ENCODE measurements at regions not wholly inside any gene's neighbourhood (a gene's known extent, or its start where the extent isn't known, plus 50 kb on each side); places are given as distances from the start of the nearest gene placed in this dataset.

DNA sequence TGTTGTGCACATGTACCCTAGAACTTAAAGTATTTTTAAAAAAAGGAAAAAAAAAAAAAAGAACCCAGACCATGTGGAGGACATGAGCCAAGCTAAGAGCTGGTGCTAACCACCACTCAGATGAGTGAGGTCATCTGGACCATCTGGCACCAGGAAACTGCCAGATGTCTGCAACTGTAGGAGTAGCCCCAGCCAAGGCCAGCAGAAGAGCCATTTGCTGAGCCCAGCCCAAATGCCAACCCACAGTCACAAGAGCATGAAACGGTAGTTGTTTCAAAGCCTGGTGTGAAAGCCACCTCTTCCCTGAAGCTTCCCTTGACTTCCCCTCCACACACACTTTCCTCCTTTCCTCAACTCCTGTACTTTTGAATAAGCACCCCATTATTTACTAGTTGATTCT is 69.2 kb upstream of the FCN1 start:
- no TSS peak for BruUV-seq (replicated peaks)
- no peak overlapping the region for H3K27ac Mint-ChIP-seq (ENCODE audit: unreplicated experiment)

DNA sequence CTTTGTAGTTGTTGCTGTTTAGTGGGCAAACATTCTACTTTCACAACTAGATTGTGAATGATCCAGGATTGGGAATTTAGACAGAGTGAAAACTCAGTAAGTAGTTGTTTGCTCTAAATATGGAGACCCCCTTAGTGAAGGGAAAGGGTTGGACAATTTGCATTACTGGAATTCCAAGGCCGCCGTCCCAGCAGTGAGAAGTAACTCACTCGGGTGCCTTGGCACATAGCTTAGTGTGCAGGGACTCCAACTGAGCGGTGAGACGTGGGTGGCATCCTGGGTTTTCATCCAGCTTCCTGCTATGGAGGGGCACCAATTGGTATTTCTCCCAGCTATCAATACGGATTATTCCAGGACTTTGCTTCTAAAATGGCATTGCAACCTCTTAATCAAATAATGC is 69.7 kb upstream of the FCN1 start:
- CTCF ChIA-PET = no interaction called here
- Mint-ChIP-seq H3K27me3 (ENCODE audit: unreplicated experiment) (peaks cover under 1% of the 10 kb centered on the region), H3K36me3 (ENCODE audit: insufficient read depth, unreplicated experiment) (no peaks in the 10 kb centered on the region), H3K4me3 (ENCODE audit: low read depth, unreplicated experiment) (no peak overlapping the region), H3K27ac (ENCODE audit: unreplicated experiment) (no peak overlapping the region), H3K4me1 (ENCODE audit: low read depth, unreplicated experiment) (no peaks in the 10 kb centered on the region), H3K9me3 (ENCODE audit: low read depth, unreplicated experiment) (peaks cover 7% of the 10 kb centered on the region)
- no peak for TF ChIP-seq CTCF (IDR thresholded peaks at IDR 0.05; ENCODE audit: unreplicated experiment)
- intact Hi-C loops (cut with micrococcal nuclease; ENCODE audit: unreplicated experiment) = no loop called here
- no TSS peak for BruUV-seq (replicated peaks)
- no peak for DNase-seq

More for the DNA sequence above, 69.2 kb upstream of the FCN1 start:
- Mint-ChIP-seq H3K36me3 (ENCODE audit: insufficient read depth, unreplicated experiment) (no peaks in the 10 kb centered on the region), H3K9me3 (ENCODE audit: low read depth, unreplicated experiment) (peaks cover 8% of the 10 kb centered on the region), H3K27me3 (ENCODE audit: unreplicated experiment) (peaks cover 5% of the 10 kb centered on the region), H3K4me1 (ENCODE audit: low read depth, unreplicated experiment) (no peaks in the 10 kb centered on the region), H3K4me3 (ENCODE audit: low read depth, unreplicated experiment) (no peak overlapping the region)
- CTCF ChIA-PET = no interaction called here
- DNase-seq = no peak
- TF ChIP-seq CTCF (IDR thresholded peaks at IDR 0.05; ENCODE audit: unreplicated experiment) = no peak
- intact Hi-C loops (cut with micrococcal nuclease; ENCODE audit: unreplicated experiment) = no loop called here

DNA sequence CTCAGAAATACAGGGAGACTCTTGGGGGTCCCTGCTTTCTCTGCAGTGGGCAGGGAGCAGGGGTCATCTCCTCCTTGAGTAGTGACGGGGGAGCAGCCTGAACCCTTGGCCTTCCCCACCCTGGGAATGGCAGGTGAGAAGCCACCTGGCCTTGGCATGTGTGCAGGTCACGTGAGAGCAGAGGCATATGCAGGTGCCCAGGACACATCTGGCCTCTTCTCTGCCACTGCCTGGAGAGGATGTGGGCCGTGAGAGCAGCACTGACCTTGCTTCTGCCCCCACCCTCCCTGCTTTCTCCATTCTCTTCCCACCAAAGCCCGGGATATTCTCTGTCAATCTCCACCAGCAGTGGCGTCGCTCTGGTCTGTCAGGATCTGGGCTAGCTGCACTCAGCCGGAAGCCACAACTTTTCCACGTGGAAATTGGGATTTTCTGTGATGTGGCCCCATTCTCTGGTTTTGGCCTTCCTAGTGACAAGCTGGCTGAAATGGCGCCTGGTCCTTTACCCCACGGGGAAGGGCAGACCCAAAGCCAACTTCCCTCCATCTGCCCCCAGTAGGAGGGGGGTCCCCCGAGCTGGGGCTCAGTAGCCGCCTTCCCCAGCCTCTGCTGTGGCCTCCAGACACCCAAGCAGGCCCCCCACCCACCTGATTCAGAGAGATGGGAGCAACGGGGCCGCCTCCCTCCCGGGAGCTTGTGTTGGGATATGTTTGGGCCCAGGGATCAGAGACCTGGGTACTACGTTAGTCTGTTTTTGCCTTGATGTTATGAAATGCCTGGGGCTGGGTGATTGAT is 70.4 kb upstream of the FCN1 start:
- Mint-ChIP-seq H3K4me1 (ENCODE audit: low read depth, unreplicated experiment) (no peaks in the 10 kb centered on the region), H3K27me3 (ENCODE audit: unreplicated experiment) (no peaks in the 10 kb centered on the region), H3K9me3 (ENCODE audit: low read depth, unreplicated experiment) (peaks cover 7% of the 10 kb centered on the region), H3K27ac (ENCODE audit: unreplicated experiment) (no peak overlapping the region), H3K36me3 (ENCODE audit: insufficient read depth, unreplicated experiment) (no peaks in the 10 kb centered on the region), H3K4me3 (ENCODE audit: low read depth, unreplicated experiment) (no peak overlapping the region)
- CTCF ChIA-PET = no interaction called here
- TF ChIP-seq CTCF (IDR thresholded peaks at IDR 0.05; ENCODE audit: unreplicated experiment) = no peak
- BruUV-seq (replicated peaks) = no TSS peak
- intact Hi-C loops (cut with micrococcal nuclease; ENCODE audit: unreplicated experiment) = no loop called here
- DNase-seq = no peak

- CTCF ChIA-PET = no interaction called here
- Mint-ChIP-seq H3K27ac (ENCODE audit: unreplicated experiment) (no peak overlapping the region), H3K4me3 (ENCODE audit: low read depth, unreplicated experiment) (no peak overlapping the region), H3K9me3 (ENCODE audit: low read depth, unreplicated experiment) (peaks cover 3% of the 10 kb centered on the region), H3K36me3 (ENCODE audit: insufficient read depth, unreplicated experiment) (no peaks in the 10 kb centered on the region), H3K27me3 (ENCODE audit: unreplicated experiment) (no peaks in the 10 kb centered on the region), H3K4me1 (ENCODE audit: low read depth, unreplicated experiment) (no peaks in the 10 kb centered on the region)
- DNase-seq = no peak
- no peak for TF ChIP-seq CTCF (IDR thresholded peaks at IDR 0.05; ENCODE audit: unreplicated experiment)
- BruUV-seq (replicated peaks) = no TSS peak
- intact Hi-C loops (cut with micrococcal nuclease; ENCODE audit: unreplicated experiment) = no loop called here
Measured at GRCh38 chr9:134988706-134989105, 71.0 kb upstream of the FCN1 start.
